ENCODE measurements at regions not wholly inside any gene's neighbourhood (a gene's known extent, or its start where the extent isn't known, plus 50 kb on each side); places are given as distances from the start of the nearest gene placed in this dataset.

GRCh38 chr17:54282886-54283285 is 460.2 kb downstream of the KIF2B start:
- FAIRE-seq (peak; percentile 73), DNase-seq (ENCODE audit: low read depth, low spot score) (no peak)
- TF ChIP-seq, protein P1, sequence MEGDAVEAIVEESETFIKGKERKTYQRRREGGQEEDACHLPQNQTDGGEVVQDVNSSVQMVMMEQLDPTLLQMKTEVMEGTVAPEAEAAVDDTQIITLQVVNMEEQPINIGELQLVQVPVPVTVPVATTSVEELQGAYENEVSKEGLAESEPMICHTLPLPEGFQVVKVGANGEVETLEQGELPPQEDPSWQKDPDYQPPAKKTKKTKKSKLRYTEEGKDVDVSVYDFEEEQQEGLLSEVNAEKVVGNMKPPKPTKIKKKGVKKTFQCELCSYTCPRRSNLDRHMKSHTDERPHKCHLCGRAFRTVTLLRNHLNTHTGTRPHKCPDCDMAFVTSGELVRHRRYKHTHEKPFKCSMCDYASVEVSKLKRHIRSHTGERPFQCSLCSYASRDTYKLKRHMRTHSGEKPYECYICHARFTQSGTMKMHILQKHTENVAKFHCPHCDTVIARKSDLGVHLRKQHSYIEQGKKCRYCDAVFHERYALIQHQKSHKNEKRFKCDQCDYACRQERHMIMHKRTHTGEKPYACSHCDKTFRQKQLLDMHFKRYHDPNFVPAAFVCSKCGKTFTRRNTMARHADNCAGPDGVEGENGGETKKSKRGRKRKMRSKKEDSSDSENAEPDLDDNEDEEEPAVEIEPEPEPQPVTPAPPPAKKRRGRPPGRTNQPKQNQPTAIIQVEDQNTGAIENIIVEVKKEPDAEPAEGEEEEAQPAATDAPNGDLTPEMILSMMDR (optimal IDR thresholded peaks at IDR 0.05 in 1 of 3, IDR thresholded peaks at IDR 0.05 in 1 of 3, conservative IDR thresholded peaks at IDR 0.05 in 1 of 3; ENCODE audit: extremely low read depth in 1 of 3, insufficient read depth in 2 of 3, low read length in 3 of 3) = no peak
- no peak for TF ChIP-seq EZH2 (IDR thresholded peaks at IDR 0.05; ENCODE audit: low read length)
- H3K9me3 ChIP-seq (ENCODE audit: control insufficient read depth, low read depth, low read length) = no peaks in the 10 kb centered on the region
- no peak overlapping the region for H3K4me3 ChIP-seq (ENCODE audit: control insufficient read depth in 2 of 3, extremely low read depth in 1 of 3, insufficient read depth in 2 of 3, low read depth in 1 of 3, low read length in 3 of 3)
- H3K27ac ChIP-seq (ENCODE audit: control insufficient read depth, insufficient read depth, low read length) = no peak overlapping the region
- no peak overlapping the region for H3K4me2 ChIP-seq (ENCODE audit: control insufficient read depth, extremely low read depth, insufficient read depth, low read depth, low read length)
- H3K27me3 ChIP-seq (ENCODE audit: control insufficient read depth, extremely low read depth, insufficient read depth, low read length) = no peaks in the 10 kb centered on the region
- no peaks in the 10 kb centered on the region for H3K36me3 ChIP-seq (ENCODE audit: control insufficient read depth in 2 of 2, extremely low read depth in 1 of 2, insufficient read depth in 2 of 2, low read length in 2 of 2)
- H3K9me1 ChIP-seq (ENCODE audit: control insufficient read depth, extremely low read depth, insufficient read depth, low read length) = no peaks in the 10 kb centered on the region
- no peak overlapping the region for H2AFZ ChIP-seq (ENCODE audit: control insufficient read depth, low read length)
- no peaks in the 10 kb centered on the region for H4K20me1 ChIP-seq (ENCODE audit: control insufficient read depth, extremely low read depth, insufficient read depth, low read length)
- H3K79me2 ChIP-seq (ENCODE audit: control insufficient read depth, insufficient read depth, low read length) = no peaks in the 10 kb centered on the region
- dilution Hi-C loops (cut with MboI; ENCODE audit: extremely low pct_ligation_motif_present, low sequenced_read_pairs) = no loop called here
- peaks cover 11% of the 10 kb centered on the region for H3K4me1 ChIP-seq (ENCODE audit: control insufficient read depth, extremely low read depth, insufficient read depth, low read length)
- H3K9ac ChIP-seq (ENCODE audit: control insufficient read depth, extremely low read depth, insufficient read depth, low read length) = no peak overlapping the region

GRCh38 chr17:54307351-54307750 is 484.6 kb downstream of the KIF2B start:
- no peak for DNase-seq (ENCODE audit: low read depth, low spot score)
- Histone ChIP-seq H3K36me3 (ENCODE audit: control insufficient read depth in 2 of 2, extremely low read depth in 1 of 2, insufficient read depth in 2 of 2, low read length in 2 of 2) (no peaks in the 10 kb centered on the region), H3K27me3 (ENCODE audit: control insufficient read depth, extremely low read depth, insufficient read depth, low read length) (no peaks in the 10 kb centered on the region), H4K20me1 (ENCODE audit: control insufficient read depth, extremely low read depth, insufficient read depth, low read length) (no peaks in the 10 kb centered on the region), H3K9me1 (ENCODE audit: control insufficient read depth, extremely low read depth, insufficient read depth, low read length) (no peaks in the 10 kb centered on the region), H3K4me2 (ENCODE audit: control insufficient read depth, extremely low read depth, insufficient read depth, low read depth, low read length) (peak overlapping the region; percentile 23), H3K9me3 (ENCODE audit: control insufficient read depth, low read depth, low read length) (no peaks in the 10 kb centered on the region), H3K4me3 (ENCODE audit: control insufficient read depth in 2 of 3, extremely low read depth in 1 of 3, insufficient read depth in 2 of 3, low read depth in 1 of 3, low read length in 3 of 3) (no peak overlapping the region), H3K79me2 (ENCODE audit: control insufficient read depth, insufficient read depth, low read length) (no peaks in the 10 kb centered on the region), H3K9ac (ENCODE audit: control insufficient read depth, extremely low read depth, insufficient read depth, low read length) (no peak overlapping the region), H3K4me1 (ENCODE audit: control insufficient read depth, extremely low read depth, insufficient read depth, low read length) (peaks cover 8% of the 10 kb centered on the region), H2AFZ (ENCODE audit: control insufficient read depth, low read length) (peak overlapping the region; percentile 5), H3K27ac (ENCODE audit: control insufficient read depth, insufficient read depth, low read length) (no peak overlapping the region)
- no peak for TF ChIP-seq EZH2 (IDR thresholded peaks at IDR 0.05; ENCODE audit: low read length)
- TF ChIP-seq, protein P1 (optimal IDR thresholded peaks at IDR 0.05 in 1 of 3, IDR thresholded peaks at IDR 0.05 in 1 of 3, conservative IDR thresholded peaks at IDR 0.05 in 1 of 3; ENCODE audit: extremely low read depth in 1 of 3, insufficient read depth in 2 of 3, low read length in 3 of 3) = no peak
- dilution Hi-C loops (cut with MboI; ENCODE audit: extremely low pct_ligation_motif_present, low sequenced_read_pairs) = no loop called here
- peak; percentile 44 for FAIRE-seq
